ENCODE measurements at regions not wholly inside any gene's neighbourhood (a gene's known extent, or its start where the extent isn't known, plus 50 kb on each side); places are given as distances from the start of the nearest gene placed in this dataset.

GRCh38 chr1:177646757-177647730 lies 322.8 kb downstream of the SEC16B start (continued):
- no peak for TF ChIP-seq CTCF (conservative IDR thresholded peaks at IDR 0.05; ENCODE audit: low read depth, low read length)
